SU-DHL-6 (cell line): ENCODE measurements at regions not wholly inside any gene's neighbourhood (a gene's known extent, or its start where the extent isn't known, plus 50 kb on each side); places are given as distances from the start of the nearest gene placed in this dataset.

Source experiments
- H2AFZ ChIP-seq: fragments of 200-600 bp; sonication (generic); 2 replicates; pipeline ENCODE4 v1.6.1; 2014; ENCODE audit warnings: low read depth, mild to moderate bottlenecking, moderate library complexity, mixed read lengths, antibody characterized with exemption, low read length; ENCODE audit not compliant: severe bottlenecking
- H3F3A ChIP-seq: fragments of 200-600 bp; shearing (Covaris generic); 2 replicates; pipeline ENCODE4 v1.6.0; 2016; ENCODE audit warnings: antibody characterized with exemption, mild to moderate bottlenecking; ENCODE audit not compliant: insufficient read depth
- H3K27ac ChIP-seq: fragments of 200-600 bp; sonication (generic); 2 replicates; pipeline ENCODE4 v1.5.1; 2016; ENCODE audit warnings: low read depth, mild to moderate bottlenecking, low read length, moderate library complexity, mixed read lengths
- H3K27me3 ChIP-seq: fragments of 200-600 bp; sonication (generic), shearing (Covaris generic); 2 replicates; pipeline ENCODE4 v1.6.0; 2014; ENCODE audit warnings: mild to moderate bottlenecking, low read length
- H3K36me3 ChIP-seq: fragments of 200-600 bp; sonication (generic); 2 replicates; pipeline ENCODE4 v1.6.1; 2014; ENCODE audit warnings: mild to moderate bottlenecking, low read length, mixed read lengths
- H3K4me2 ChIP-seq: fragments of 300-600, 200-600 bp; shearing (Covaris generic), sonication (generic); 2 replicates; pipeline ENCODE4 v1.6.0; 2014; ENCODE audit warnings: low read length, low read depth, mild to moderate bottlenecking; ENCODE audit not compliant: poor library complexity, severe bottlenecking
- H3K4me3 ChIP-seq: fragments of 200-600 bp; sonication (generic); 2 replicates; pipeline ENCODE4 v1.5.1; 2014; ENCODE audit warnings: antibody characterized with exemption, low read length, mild to moderate bottlenecking, mixed read lengths; ENCODE audit not compliant: insufficient read depth, poor library complexity, severe bottlenecking
- H3K79me2 ChIP-seq: fragments of 200-600 bp; sonication (generic); 2 replicates; pipeline ENCODE4 v1.6.1; 2014; ENCODE audit warnings: mild to moderate bottlenecking, low read length, moderate library complexity; ENCODE audit not compliant: insufficient read depth
- H3K9ac ChIP-seq: fragments of 200-600 bp; sonication (generic); 2 replicates; pipeline ENCODE4 v1.7.0; 2014; ENCODE audit warnings: mild to moderate bottlenecking, low read length
- H3K9me2 ChIP-seq: fragments of 200-600 bp; sonication (generic); replicated peaks from 2 replicates; pipeline ENCODE4 v1.6.1; 2014; ENCODE audit warnings: low read length; ENCODE audit not compliant: insufficient read depth
- H3K9me3 ChIP-seq: fragments of 200-600 bp; sonication (generic); 2 replicates; pipeline ENCODE4 v1.6.1; 2014; ENCODE audit warnings: low read length, mixed read lengths; ENCODE audit not compliant: insufficient read depth
- H4K20me1 ChIP-seq: fragments of 200-600 bp; sonication (generic); 2 replicates; pipeline ENCODE4 v1.6.1; 2014; ENCODE audit warnings: low read depth, mild to moderate bottlenecking, antibody characterized with exemption, low read length, moderate library complexity, mixed read lengths
- EZH2phosphoT487 ChIP-seq: fragments of 200-600 bp; sonication (generic), shearing (Covaris generic); conservative IDR thresholded peaks from 2 replicates; pipeline ENCODE4 v1.6.1; 2018; ENCODE audit warnings: mild to moderate bottlenecking, antibody characterized with exemption, low read length, moderate library complexity, mixed read lengths
- TF ChIP-seq, protein P1 (sequence below): fragments of 200-600 bp; sonication (generic); IDR thresholded peaks from one replicate; pipeline ENCODE4 v1.5.1; 2017; ENCODE audit warnings: antibody characterized with exemption, mild to moderate bottlenecking, low read length, moderate library complexity; ENCODE audit not compliant: insufficient read depth, poor library complexity, severe bottlenecking

DNA sequence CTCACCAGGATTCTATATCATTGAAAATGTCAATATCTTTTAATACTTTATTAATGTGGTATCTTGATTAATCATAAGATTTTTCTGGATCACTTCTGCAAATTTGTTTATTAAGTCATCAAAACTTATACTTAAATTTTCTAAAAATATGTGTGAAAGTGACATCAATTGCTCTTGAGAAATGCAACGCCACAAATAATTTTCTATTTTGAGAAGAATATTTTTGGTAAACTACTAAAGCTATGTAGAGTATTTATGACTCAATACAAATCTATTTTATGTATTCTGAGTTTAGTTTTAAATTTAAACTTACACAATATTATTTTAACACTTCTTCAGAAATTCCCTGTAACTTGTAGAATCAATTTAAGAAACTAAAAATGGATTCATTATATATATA, 263.3 kb downstream of the RASSF9 start:
- Histone ChIP-seq H3K9me3 (no peaks in the 10 kb centered on the region), H3K27me3 (no peaks in the 10 kb centered on the region), H3K4me3 (no peak overlapping the region), H3K4me2 (no peak overlapping the region), H3K79me2 (no peaks in the 10 kb centered on the region), H2AFZ (no peak overlapping the region), H3K27ac (no peak overlapping the region), H4K20me1 (no peaks in the 10 kb centered on the region), H3K9me2 (no peaks in the 10 kb centered on the region), H3F3A (no peaks in the 10 kb centered on the region), H3K9ac (no peak overlapping the region), H3K36me3 (no peaks in the 10 kb centered on the region)
- TF ChIP-seq, protein P1, sequence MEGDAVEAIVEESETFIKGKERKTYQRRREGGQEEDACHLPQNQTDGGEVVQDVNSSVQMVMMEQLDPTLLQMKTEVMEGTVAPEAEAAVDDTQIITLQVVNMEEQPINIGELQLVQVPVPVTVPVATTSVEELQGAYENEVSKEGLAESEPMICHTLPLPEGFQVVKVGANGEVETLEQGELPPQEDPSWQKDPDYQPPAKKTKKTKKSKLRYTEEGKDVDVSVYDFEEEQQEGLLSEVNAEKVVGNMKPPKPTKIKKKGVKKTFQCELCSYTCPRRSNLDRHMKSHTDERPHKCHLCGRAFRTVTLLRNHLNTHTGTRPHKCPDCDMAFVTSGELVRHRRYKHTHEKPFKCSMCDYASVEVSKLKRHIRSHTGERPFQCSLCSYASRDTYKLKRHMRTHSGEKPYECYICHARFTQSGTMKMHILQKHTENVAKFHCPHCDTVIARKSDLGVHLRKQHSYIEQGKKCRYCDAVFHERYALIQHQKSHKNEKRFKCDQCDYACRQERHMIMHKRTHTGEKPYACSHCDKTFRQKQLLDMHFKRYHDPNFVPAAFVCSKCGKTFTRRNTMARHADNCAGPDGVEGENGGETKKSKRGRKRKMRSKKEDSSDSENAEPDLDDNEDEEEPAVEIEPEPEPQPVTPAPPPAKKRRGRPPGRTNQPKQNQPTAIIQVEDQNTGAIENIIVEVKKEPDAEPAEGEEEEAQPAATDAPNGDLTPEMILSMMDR, result no peak
- TF ChIP-seq EZH2phosphoT487, result no peak

DNA sequence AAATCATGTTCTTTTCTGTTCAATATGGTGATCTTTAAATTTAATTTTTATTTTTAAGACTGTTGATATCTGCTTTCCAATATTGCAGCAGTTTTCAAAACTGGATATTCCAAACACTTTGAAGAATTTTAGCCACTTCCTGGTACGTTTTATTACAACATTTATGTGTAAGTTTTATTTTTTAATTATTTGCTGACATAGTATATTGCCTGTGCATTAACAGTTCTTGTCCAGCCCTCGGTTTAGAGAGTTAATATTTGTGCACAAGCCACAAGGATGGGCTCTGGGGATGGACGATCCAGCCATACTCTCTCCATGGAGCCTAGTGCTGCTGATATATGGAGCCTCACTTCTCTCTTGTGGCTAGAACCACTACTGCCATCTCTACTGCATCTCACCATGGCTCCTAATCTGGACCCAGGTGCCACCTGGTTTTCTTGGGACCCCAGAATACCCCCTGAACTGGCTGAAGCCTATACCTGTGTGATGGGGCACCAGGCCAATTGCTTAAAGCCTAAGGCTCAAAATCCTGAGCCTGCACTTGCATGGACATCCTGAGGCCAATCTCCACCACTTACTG, 262.5 kb downstream of the RASSF9 start:
- no peak overlapping the region for H3K4me3 ChIP-seq
- H3F3A ChIP-seq, result no peaks in the 10 kb centered on the region
- H3K4me2 ChIP-seq, result no peak overlapping the region
- no peaks in the 10 kb centered on the region for H3K36me3 ChIP-seq
- H3K9ac ChIP-seq, result no peak overlapping the region
- no peaks in the 10 kb centered on the region for H3K9me3 ChIP-seq
- no peak for TF ChIP-seq EZH2phosphoT487
- TF ChIP-seq, protein P1, result no peak
- no peaks in the 10 kb centered on the region for H3K27me3 ChIP-seq
- H3K27ac ChIP-seq, result no peak overlapping the region
- no peaks in the 10 kb centered on the region for H4K20me1 ChIP-seq
- H3K9me2 ChIP-seq, result no peaks in the 10 kb centered on the region
- H2AFZ ChIP-seq, result no peak overlapping the region
- no peaks in the 10 kb centered on the region for H3K79me2 ChIP-seq

DNA sequence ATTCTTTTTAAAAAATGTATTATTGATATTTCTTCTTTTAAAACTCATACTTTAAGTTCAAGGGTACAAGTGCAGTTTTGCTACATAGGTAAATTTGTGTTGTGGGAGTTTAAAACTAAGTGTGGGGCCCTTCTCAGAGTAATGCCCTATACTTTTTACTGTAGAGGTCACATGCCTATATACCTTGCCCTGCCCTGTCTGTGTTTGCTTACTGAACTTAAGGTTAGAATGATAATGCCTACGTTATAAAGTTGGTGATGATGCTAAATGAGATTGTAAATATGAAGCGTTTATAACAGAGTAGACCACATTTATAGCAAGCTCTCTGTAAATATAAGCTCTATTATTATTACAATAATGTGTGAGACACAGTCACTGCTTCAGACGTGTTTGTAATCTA, 261.9 kb downstream of the RASSF9 start:
- Histone ChIP-seq H3K27ac (no peak overlapping the region), H3K9me3 (no peaks in the 10 kb centered on the region), H3K79me2 (no peaks in the 10 kb centered on the region), H4K20me1 (no peaks in the 10 kb centered on the region), H2AFZ (no peak overlapping the region), H3K27me3 (no peaks in the 10 kb centered on the region), H3K36me3 (no peaks in the 10 kb centered on the region), H3K9ac (no peak overlapping the region), H3F3A (no peaks in the 10 kb centered on the region), H3K9me2 (no peaks in the 10 kb centered on the region), H3K4me3 (no peak overlapping the region), H3K4me2 (no peak overlapping the region)
- no peak for TF ChIP-seq EZH2phosphoT487
- TF ChIP-seq, protein P1, result no peak
